ENCODE measurements at regions not wholly inside any gene's neighbourhood (a gene's known extent, or its start where the extent isn't known, plus 50 kb on each side); places are given as distances from the start of the nearest gene placed in this dataset.
A peak's percentile ranks its signal among the peaks of the same experiment; 100 is the strongest.

- WGBS, 4 donors, result 79 to 91% (median 83%) methylated on average over 2 of the region's 2 CpGs
- H3K4me3 ChIP-seq, result no peak overlapping the region
- H3K9me3 ChIP-seq, result peaks cover 0 to 16% (median 0%) of the 10 kb centered on the region in 12 donors
- DNase-seq (no peak), ATAC-seq (no peak)
- no peaks in the 10 kb centered on the region for H3K4me1 ChIP-seq
- intact Hi-C loops (cut with DNase I), result loop anchor here in 3 of 10 donors (2.0 to 10.0 kb wide), 2 partner anchors 179 to 183 kb away; no protein-coding TSS in a partner anchor
- no peak overlapping the region for H3K27ac ChIP-seq
- H3K36me3 ChIP-seq, result no peaks in the 10 kb centered on the region
- no peaks in the 10 kb centered on the region for H3K27me3 ChIP-seq
- TF ChIP-seq POLR2A (IDR thresholded peaks at IDR 0.05) (no peak), CTCF (IDR thresholded peaks at IDR 0.05) (no peak)
These were observed 91.1 kb upstream of the ATP8A1 start for GRCh38 chr4:42747971-42748370.

GRCh38 chr4:42736527-42737195 is 79.8 kb upstream of the ATP8A1 start:
- no peak overlapping the region for H3K4me3 ChIP-seq
- H3K4me1 ChIP-seq, result no peaks in the 10 kb centered on the region
- peak in 1 of 5 donors; percentile 11 for DNase-seq
- no peaks in the 10 kb centered on the region for H3K27me3 ChIP-seq
- intact Hi-C loops (cut with DNase I), result no loop called here
- peaks cover 0 to 19% (median 6%) of the 10 kb centered on the region in 12 donors for H3K9me3 ChIP-seq
- no peak for TF ChIP-seq POLR2A (IDR thresholded peaks at IDR 0.05)
- H3K36me3 ChIP-seq, result no peaks in the 10 kb centered on the region
- no peak for ATAC-seq
- H3K27ac ChIP-seq, result no peak overlapping the region
- 90 to 95% (median 93%) methylated on average over 5 of the region's 5 CpGs for WGBS, 4 donors

GRCh38 chr4:42733380-42733779 is 76.5 kb upstream of the ATP8A1 start:
- TF ChIP-seq POLR2A (IDR thresholded peaks at IDR 0.05), result no peak
- TF ChIP-seq CTCF (IDR thresholded peaks at IDR 0.05), result no peak
- intact Hi-C loops (cut with DNase I), result no loop called here
- H3K36me3 ChIP-seq, result no peaks in the 10 kb centered on the region

GRCh38 chr4:42732776-42733175 is 75.9 kb upstream of the ATP8A1 start:
- TF ChIP-seq POLR2A (IDR thresholded peaks at IDR 0.05), result no peak
- no peak for TF ChIP-seq CTCF (IDR thresholded peaks at IDR 0.05)
- H3K27me3 ChIP-seq, result no peaks in the 10 kb centered on the region
- intact Hi-C loops (cut with DNase I), result no loop called here
- no peak overlapping the region for H3K27ac ChIP-seq
- DNase-seq (no peak), ATAC-seq (no peak)
- WGBS, 4 donors, result 90 to 93% (median 92%) methylated on average over 5 of the region's 5 CpGs
- H3K4me1 ChIP-seq, result no peaks in the 10 kb centered on the region
- H3K36me3 ChIP-seq, result no peaks in the 10 kb centered on the region
- no peak overlapping the region for H3K4me3 ChIP-seq
- peaks cover 0 to 1% (median 0%) of the 10 kb centered on the region in 12 donors for H3K9me3 ChIP-seq

More at GRCh38 chr4:42733380-42733779, 76.5 kb upstream of the ATP8A1 start:
- H3K4me1 ChIP-seq, result no peaks in the 10 kb centered on the region
- ATAC-seq (no peak), DNase-seq (no peak)
- WGBS, 4 donors, result 65 to 97% (median 71%) methylated on average over 2 of the region's 2 CpGs
- no peak overlapping the region for H3K27ac ChIP-seq
- H3K9me3 ChIP-seq, result peaks cover 0 to 7% (median 1%) of the 10 kb centered on the region in 12 donors
- H3K4me3 ChIP-seq, result no peak overlapping the region
- no peaks in the 10 kb centered on the region for H3K27me3 ChIP-seq
